Endothelial cell of umbilical vein (primary cell): ENCODE measurements at regions not wholly inside any gene's neighbourhood (a gene's known extent, or its start where the extent isn't known, plus 50 kb on each side); places are given as distances from the start of the nearest gene placed in this dataset.

Experiments used
- BruUV-seq: library from RNA; stranded (reverse); fragments of 400-500 nt; replicated peaks from 2 replicates; lab custom pipeline; 2021; lab: Mats Ljungman, UMichigan
- CTCF ChIA-PET: fragments of 300-600, 350-600 bp; sonication (Branson Sonifier 250); formaldehyde crosslinking; loops from one replicate; lab custom pipeline; 2021; ENCODE audit warnings: antibody characterized with exemption, inconsistent platforms; lab: Charles Lee
- POLR2A ChIA-PET: fragments of 300-600, 350-600 bp; sonication (Branson Sonifier 250); formaldehyde crosslinking; loops from one replicate; lab custom pipeline; 2021; ENCODE audit warnings: antibody characterized with exemption, inconsistent platforms; lab: Charles Lee
- DNase-seq: peaks from one replicate; pipeline ENCODE4 v3.0.0-alpha.2; 2011; ENCODE audit warnings: low read depth, low spot score
- FAIRE-seq: peaks from 2 replicates; lab custom pipeline; 2011; peaks lifted over from hg19 to GRCh38; lab: Jason Lieb, UNC
- H2AFZ ChIP-seq: 2 replicates; pipeline ENCODE4 v1.6.0; 2012; ENCODE audit warnings: low read depth, low read length, control low read depth, inconsistent platforms
- H3K27ac ChIP-seq: 2 replicates; pipeline ENCODE4 v1.5.1; 2011; ENCODE audit warnings: low read depth, mild to moderate bottlenecking, control low read depth, low read length, moderate library complexity; ENCODE audit not compliant: insufficient read depth
- H3K27me3 ChIP-seq, 2 experiments: 2 replicates each; pipeline versions ENCODE4 v1.6.0 to v1.6.1; 2011; ENCODE audit warnings: low read length in 2 of 2, mixed read lengths in 1 of 2; ENCODE audit not compliant: control insufficient read depth in 2 of 2, insufficient read depth in 2 of 2
- H3K36me3 ChIP-seq, 2 experiments: 2 replicates in 1 of 2; 3 replicates in 1 of 2; pipeline ENCODE4 v1.5.1; 2011; ENCODE audit warnings: low read length in 2 of 2, mild to moderate bottlenecking in 1 of 2, moderate library complexity in 1 of 2; ENCODE audit not compliant: control insufficient read depth in 2 of 2, insufficient read depth in 2 of 2; ENCODE audit errors: extremely low read depth in 1 of 2
- H3K4me1 ChIP-seq: 3 replicates; pipeline ENCODE4 v1.5.1; 2011; ENCODE audit warnings: mild to moderate bottlenecking, low read length; ENCODE audit not compliant: control insufficient read depth, insufficient read depth; ENCODE audit errors: extremely low read depth
- H3K4me2 ChIP-seq: 2 replicates; pipeline ENCODE4 v1.6.1; 2011; ENCODE audit warnings: low read length, control low read depth, mixed read lengths; ENCODE audit not compliant: insufficient read depth
- H3K4me3 ChIP-seq, 3 experiments: fragments of 200-600 bp in 1 of 3; sonication (generic), shearing (Covaris generic) in 1 of 3; replicated peaks in 1 of 3; 2 replicates each; pipeline ENCODE4 v1.5.1; 2011 to 2016; ENCODE audit warnings: control low read depth in 3 of 3, low read length in 3 of 3, mild to moderate bottlenecking in 2 of 3, inconsistent platforms in 1 of 3, low read depth in 1 of 3, moderate library complexity in 1 of 3; ENCODE audit not compliant: insufficient read depth in 1 of 3
- H3K79me2 ChIP-seq: 2 replicates; pipeline ENCODE4 v1.6.0; 2012; ENCODE audit warnings: low read length, inconsistent platforms; ENCODE audit not compliant: control insufficient read depth, insufficient read depth
- H3K9ac ChIP-seq: replicated peaks from 2 replicates; pipeline ENCODE3; 2011; ENCODE audit warnings: low read length, control low read depth; ENCODE audit not compliant: insufficient read depth; ENCODE audit errors: extremely low read depth
- H3K9me1 ChIP-seq: replicated peaks from 3 replicates; pipeline ENCODE4 v1.6.0; 2011; ENCODE audit warnings: mild to moderate bottlenecking, low read length; ENCODE audit not compliant: control insufficient read depth, insufficient read depth; ENCODE audit errors: extremely low read depth
- H3K9me3 ChIP-seq: replicated peaks from 2 replicates; pipeline ENCODE4 v1.5.1; 2012; ENCODE audit warnings: low read length, inconsistent platforms; ENCODE audit not compliant: control insufficient read depth, insufficient read depth
- H4K20me1 ChIP-seq: replicated peaks from 2 replicates; pipeline ENCODE3; 2011; ENCODE audit warnings: mild to moderate bottlenecking, low read length; ENCODE audit not compliant: control insufficient read depth, insufficient read depth; ENCODE audit errors: extremely low read depth
- CTCF ChIP-seq, 2 donors: IDR thresholded peaks; 1 replicate in 1 of 2; 2 replicates in 1 of 2; pipeline ENCODE4 v1.5.1; 2011; ENCODE audit warnings: low read length in 2 of 2, mild to moderate bottlenecking in 2 of 2, moderate library complexity in 2 of 2, control low read depth in 1 of 2, inconsistent platforms in 1 of 2, low read depth in 1 of 2; ENCODE audit not compliant: insufficient read depth in 1 of 2; ENCODE audit errors: extremely low read depth in 1 of 2
- EZH2 ChIP-seq: IDR thresholded peaks from 2 replicates; pipeline ENCODE4 v1.6.1; 2012; ENCODE audit warnings: borderline replicate concordance, low read depth, mild to moderate bottlenecking, moderate library complexity, low read length, inconsistent platforms; ENCODE audit not compliant: severe bottlenecking
- FOS ChIP-seq: IDR thresholded peaks from 2 replicates; pipeline ENCODE4 v1.6.1; 2011; ENCODE audit warnings: mild to moderate bottlenecking, low read length, moderate library complexity, borderline replicate concordance; ENCODE audit not compliant: insufficient read depth
- JUN ChIP-seq: IDR thresholded peaks from 2 replicates; pipeline ENCODE4 v1.6.1; 2011; ENCODE audit warnings: borderline replicate concordance, low read depth; ENCODE audit not compliant: insufficient read length, insufficient read depth
- MAX ChIP-seq: IDR thresholded peaks from 2 replicates; pipeline ENCODE4 v1.6.1; 2011; ENCODE audit not compliant: insufficient read depth, insufficient read length
- MYC ChIP-seq: IDR thresholded peaks from one replicate; pipeline ENCODE4 v1.6.1; 2011; ENCODE audit warnings: mild to moderate bottlenecking, low read depth, low read length
- POLR2A ChIP-seq: IDR thresholded peaks from 2 replicates; pipeline ENCODE4 v1.6.1; 2012; ENCODE audit warnings: low read depth, mild to moderate bottlenecking, control low read depth, low read length
- POLR2AphosphoS5 ChIP-seq: IDR thresholded peaks from 2 replicates; pipeline ENCODE4 v1.6.1; 2012; ENCODE audit warnings: low read depth, mild to moderate bottlenecking, control low read depth, low read length, moderate library complexity; ENCODE audit not compliant: insufficient read depth
- dilution Hi-C: fragments of 300-500 bp; cut with MboI; formaldehyde crosslinking; loops from one replicate; pipeline ENCODE4 v1.15.0; 2019; ENCODE audit warnings: low sequenced_read_pairs; ENCODE audit not compliant: extremely low pct_ligation_motif_present
- intact Hi-C: fragments of 100-400 bp; cut with micrococcal nuclease; formaldehyde crosslinking; loops from one replicate; pipeline ENCODE4 v1.10.0; 2022

- CTCF ChIA-PET = no interaction called here
Observed at GRCh38 chr1:168474322-168474721, 69.5 kb downstream of the XCL2 start.

More at GRCh38 chr1:168474322-168474721, 69.5 kb downstream of the XCL2 start:
- Histone ChIP-seq H2AFZ (no peak overlapping the region), H3K4me2 (no peak overlapping the region), H3K36me3 (no peaks in the 10 kb centered on the region), H3K9me1 (no peaks in the 10 kb centered on the region), H3K4me1 (no peaks in the 10 kb centered on the region), H3K27ac (no peak overlapping the region), H3K27me3 (no peaks in the 10 kb centered on the region), H3K4me3 (no peak overlapping the region), H3K79me2 (no peaks in the 10 kb centered on the region), H4K20me1 (no peaks in the 10 kb centered on the region), H3K9me3 (no peaks in the 10 kb centered on the region), H3K9ac (no peak overlapping the region)
- no peak for DNase-seq
- intact Hi-C loops = no loop called here
- FAIRE-seq = no peak
- TF ChIP-seq JUN (no peak), MYC (no peak), POLR2A (no peak), FOS (no peak), EZH2 (no peak), POLR2AphosphoS5 (no peak), CTCF (IDR thresholded peaks at IDR 0.05; ENCODE audit: extremely low read depth in 1 of 2, insufficient read depth in 1 of 2, low read depth in 1 of 2, low read length in 2 of 2) (no peak), MAX (no peak)
- BruUV-seq = no TSS peak
- dilution Hi-C loops = no loop called here
- POLR2A ChIA-PET = no interaction called here
